Activated naive CD4-positive, alpha-beta T cell treated with anti-CD3 and anti-CD28 coated beads, Interleukin-2, amount 50 U/mL, for 16 hours (primary cell): ENCODE measurements at regions not wholly inside any gene's neighbourhood (a gene's known extent, or its start where the extent isn't known, plus 50 kb on each side); places are given as distances from the start of the nearest gene placed in this dataset.
"Not testable (repeated sequence)": the region's sequence is repeated elsewhere in the genome, so short reads cannot be mapped to it uniquely, and the experiment has no call there.

Experiments used
- DNase-seq: peaks from one replicate; pipeline ENCODE4 v3.0.0-alpha.2; 2020

GRCh38 chr18:57951999-57952774 lies 91.8 kb upstream of the NEDD4L start:
- DNase-seq = no peak

DNA sequence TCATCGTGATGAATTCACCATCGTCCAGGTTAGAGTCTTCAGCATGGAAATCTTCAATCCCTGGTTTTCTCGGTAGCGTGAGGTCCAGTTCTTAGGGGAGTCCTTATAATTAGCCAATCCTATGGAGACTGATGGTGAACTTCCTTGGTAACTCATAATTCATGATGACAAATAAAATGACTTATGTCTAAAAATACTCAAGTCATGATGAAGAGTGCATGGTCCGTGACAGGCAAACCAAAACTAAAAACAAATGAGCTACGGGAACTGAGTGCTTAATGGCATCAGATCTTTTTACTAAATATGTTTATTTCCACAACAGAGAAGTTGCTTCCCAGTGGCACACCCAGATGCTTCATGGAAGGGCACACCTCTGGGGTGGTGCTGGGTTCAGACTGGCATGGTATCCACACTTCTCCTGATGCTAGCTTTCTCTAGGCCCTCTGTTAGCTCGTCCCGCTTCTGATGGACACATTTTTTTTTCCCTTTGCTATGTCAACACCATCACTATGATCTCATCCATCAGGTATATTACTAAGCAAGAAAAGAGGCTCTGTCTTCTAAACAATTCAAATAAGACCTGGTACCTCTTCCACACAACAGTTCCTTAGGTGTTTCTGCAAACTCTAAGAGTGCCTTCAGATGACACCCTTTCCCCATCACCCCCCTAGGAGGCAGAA lies 92.8 kb upstream of the NEDD4L start:
- no peak for DNase-seq

DNA sequence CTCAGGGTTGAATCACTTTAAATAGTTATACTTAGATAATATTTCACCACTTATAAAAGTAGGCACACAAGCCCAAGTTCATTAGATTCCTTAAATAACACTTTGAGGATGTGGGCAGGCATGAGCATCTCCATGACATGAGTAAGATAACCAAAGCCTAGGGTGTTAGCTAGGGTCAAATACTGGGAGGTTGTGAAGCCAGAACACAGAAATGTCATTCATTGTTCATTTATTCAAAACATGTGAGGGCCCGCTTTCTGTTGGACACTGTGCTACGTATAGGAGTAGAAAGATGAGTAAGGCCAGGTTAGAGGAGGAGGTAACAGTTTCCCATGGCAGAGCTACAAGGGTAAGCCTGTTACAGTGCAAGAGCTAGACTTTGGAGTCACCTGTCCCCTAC lies 93.5 kb upstream of the NEDD4L start:
- DNase-seq = no peak

DNA sequence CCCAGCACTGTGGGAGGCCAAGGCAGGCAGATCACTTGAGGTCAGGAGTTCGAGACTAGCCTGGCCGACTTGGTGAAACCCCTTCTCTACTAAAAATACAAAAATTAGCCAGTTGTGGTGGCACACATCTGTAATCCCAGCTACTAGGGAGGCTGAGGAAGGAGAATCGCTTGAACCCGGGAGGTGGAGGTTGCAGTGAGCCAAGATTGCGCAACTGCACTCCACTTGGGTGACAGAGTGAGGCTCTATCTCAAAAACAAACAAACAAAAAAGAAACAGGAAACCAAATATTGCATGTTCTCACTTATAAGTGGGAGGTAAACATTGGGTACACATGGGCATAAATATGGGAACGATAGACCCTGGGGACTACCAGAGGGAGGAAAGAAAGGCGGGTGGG lies 94.7 kb upstream of the NEDD4L start:
- DNase-seq = not testable (repeated sequence)

DNA sequence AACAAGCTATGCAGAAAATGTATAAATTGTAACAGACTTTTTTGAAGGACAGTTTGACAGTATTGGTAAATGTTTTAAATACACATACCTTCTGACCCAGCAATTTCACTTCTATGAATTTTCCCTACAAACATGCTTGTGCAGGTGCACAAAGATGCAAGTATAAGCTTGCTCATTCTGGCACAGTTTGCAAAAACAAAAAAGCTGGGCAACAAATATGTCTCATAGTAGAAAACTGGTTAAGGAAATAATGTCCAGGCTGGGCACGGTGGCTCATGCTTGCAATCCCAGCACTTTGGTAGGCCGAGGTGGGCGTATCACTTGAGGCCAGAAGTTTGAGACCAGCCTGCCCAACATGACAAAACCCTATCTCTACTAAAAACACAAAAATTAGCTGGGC lies 96.9 kb upstream of the NEDD4L start:
- DNase-seq = no peak

DNA sequence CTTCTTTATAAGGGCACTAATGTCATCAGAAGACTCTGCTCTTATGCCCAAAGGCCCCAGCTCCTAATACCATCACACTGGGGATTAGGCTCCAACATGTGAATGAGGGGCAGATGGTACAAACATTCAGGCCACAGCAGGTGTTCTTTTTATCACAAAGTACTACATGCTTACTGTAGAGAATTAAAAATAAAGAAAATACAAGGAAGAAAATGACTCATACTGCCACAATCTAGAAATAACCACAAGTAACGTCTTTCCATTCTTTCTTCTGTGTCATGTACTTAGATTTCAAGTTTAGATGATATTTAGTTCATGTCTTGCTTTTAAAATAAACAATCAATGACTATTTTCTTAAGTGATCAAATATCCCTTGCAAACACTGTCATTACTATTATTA lies 100.3 kb upstream of the NEDD4L start:
- no peak for DNase-seq

GRCh38 chr18:57942493-57942892 lies 101.5 kb upstream of the NEDD4L start:
- no peak for DNase-seq

GRCh38 chr18:57941841-57942489 lies 102.1 kb upstream of the NEDD4L start:
- no peak for DNase-seq

DNA sequence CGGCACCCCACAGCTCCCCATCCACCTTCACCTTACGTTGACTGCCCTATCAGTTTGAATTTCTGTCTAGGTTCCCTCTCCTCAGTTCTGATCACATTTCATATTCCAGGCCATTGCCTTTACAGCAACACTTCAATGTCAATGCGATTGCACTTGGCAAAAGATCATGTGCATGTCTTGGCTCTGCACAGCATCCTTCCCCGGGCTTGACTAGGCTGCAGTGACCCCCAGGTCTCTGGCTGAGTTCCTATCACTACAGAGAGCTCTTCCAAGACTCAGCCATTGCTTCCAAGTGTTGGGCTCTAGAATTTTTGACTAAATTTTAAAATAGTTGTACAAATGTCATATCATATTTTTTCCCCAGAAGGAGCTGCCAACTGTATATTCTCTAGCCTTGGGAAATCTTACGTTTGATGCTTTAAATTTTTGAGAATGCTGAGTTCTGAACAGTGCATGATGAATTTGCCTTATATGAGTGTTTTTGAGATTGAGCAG lies 103.8 kb upstream of the NEDD4L start:
- DNase-seq = no peak

GRCh38 chr18:57934375-57934774 lies 109.7 kb upstream of the NEDD4L start:
- DNase-seq = not testable (repeated sequence)

DNA sequence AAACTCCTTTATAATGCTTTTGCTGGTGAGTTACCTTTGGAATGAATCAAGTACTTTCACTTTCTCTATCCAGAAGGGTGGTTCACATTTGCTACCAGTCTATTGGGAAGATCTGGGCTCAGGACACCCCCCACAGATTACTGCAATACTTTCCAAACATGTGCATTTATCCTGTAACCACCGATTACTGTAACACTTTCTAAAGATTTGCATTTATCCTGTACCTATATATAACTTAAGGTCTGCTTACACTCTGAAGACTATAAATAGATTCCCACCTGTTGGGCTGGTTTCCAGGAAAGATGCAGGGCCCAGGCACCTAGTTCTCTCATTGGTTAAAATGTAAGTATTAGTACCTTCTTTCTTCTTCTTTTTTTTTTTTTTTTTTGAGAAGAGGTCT lies 113.0 kb upstream of the NEDD4L start:
- DNase-seq = no peak

- no peak for DNase-seq
Measured at GRCh38 chr18:57930476-57930875, 113.5 kb upstream of the NEDD4L start.

DNA sequence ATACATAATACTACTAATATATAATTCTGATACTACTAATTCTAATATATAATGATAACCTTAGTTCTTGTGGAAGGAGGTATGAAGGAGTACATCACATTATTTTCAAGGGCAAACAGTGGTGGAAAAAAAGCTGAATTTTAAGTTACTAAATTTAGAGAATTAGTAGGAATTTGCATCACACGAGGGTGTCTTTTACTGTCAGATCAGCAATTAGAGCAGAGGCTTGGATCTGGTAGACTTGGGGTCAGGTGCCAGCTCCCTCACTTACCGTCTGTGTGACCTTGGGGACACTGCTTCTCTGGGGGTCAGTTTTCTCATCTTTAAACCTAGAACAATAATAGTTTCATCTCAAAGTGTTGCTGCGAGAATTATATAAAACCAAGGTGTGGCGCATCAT lies 114.1 kb upstream of the NEDD4L start:
- no peak for DNase-seq

DNA sequence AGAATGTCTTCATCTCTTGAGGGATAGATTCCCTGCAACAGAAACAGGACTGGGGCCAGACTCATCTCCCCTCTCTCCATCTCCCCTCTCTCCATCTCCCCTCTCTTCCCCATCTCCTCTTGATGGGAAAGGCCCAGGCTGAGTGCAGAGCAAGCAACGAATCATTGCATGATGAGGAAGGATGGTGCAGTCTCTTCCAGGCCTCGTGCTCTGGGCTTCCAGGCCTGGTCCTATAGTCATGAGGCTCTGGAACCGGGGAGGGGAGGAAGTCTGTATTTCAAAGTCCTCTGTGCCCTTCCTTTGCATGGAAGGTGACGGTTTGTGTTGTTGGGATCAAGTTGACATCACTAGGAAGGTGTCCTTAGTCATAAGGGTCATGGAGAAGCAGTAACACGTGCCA lies 115.6 kb upstream of the NEDD4L start:
- DNase-seq = no peak

- no peak for DNase-seq
Measured at GRCh38 chr18:57927511-57927910, 116.5 kb upstream of the NEDD4L start.

DNA sequence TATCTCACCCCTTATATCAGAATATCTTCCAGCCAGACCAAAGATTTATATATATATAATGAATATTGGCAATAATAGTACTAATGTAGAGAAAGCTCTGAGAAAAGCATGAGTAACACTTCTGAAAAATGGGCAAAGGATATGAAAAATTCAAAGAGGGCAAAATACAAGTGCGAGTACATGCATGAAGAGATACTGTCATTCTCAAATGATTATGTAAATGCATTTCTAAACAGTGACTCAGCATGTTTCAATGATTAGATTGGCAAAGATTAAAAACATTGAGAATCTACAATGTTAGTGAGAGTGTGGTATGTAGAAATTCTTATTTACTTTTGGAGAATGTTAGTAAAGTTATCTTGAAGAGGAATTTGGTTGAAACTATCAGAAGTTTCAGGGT lies 118.3 kb upstream of the NEDD4L start:
- DNase-seq = no peak

DNA sequence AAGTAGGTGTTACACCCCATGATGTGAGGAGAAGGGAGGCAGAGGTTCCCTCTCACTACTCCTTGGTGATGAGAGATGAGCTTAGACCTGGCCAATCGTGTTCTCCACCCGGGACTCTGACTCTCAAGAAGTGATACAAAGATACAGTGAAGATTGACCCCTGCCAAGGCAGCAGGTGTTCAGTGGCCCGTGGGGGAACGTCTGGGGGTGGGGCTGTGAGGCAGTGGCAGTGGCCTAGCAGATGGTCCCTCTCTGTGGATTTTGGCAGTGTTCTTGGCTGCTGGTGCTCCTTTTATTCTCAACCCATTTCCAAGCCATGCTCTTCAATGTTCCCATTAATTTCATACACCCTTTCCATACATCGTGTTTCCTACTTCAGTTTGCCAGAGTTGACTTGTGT lies 120.4 kb upstream of the NEDD4L start:
- no peak for DNase-seq

DNA sequence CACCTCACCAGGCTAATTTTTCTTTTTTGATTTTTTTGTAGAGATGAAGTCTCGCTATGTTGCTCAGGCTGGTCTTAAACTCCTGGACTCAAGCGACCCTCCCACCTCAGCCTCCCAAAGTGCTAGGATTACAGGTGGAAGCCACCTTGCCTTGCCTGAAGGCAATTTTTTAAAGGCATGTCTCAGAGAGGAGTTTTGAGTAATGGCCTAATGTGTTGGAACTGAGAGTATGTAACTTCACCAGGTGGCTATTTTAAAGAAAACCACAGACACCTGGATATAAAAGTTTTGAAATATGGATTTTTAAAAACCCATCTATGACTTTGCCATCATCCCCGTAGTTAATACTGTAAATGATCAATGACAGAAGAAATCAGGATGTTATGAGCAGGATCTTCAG lies 119.8 kb upstream of the ATP8B1 start:
- no peak for DNase-seq

GRCh38 chr18:57921708-57922107 lies 118.6 kb upstream of the ATP8B1 start:
- DNase-seq = no peak

- no peak for DNase-seq
Measured at GRCh38 chr18:57920036-57920435, 116.9 kb upstream of the ATP8B1 start.

DNA sequence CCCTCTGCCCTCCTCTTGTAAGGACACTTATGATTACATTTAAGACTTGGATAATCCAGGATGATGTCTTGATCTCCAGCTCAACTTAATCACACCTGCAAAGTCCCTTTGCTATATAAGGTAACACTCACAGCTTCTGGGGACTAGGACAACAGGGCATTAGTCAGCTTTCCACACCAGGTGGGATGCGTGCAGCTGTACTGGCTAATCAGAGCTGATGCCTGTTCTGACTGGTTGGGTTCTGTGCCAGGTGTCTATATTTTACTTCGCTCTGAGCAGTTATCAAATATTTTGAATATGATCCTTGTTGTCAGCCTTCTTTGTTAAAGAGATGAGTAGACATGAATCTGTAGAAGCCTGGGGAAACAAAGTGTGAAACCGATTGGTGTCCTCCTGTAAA lies 115.5 kb upstream of the ATP8B1 start:
- DNase-seq = no peak

GRCh38 chr18:57916684-57917083 lies 113.6 kb upstream of the ATP8B1 start:
- DNase-seq = no peak

- DNase-seq = no peak
Measured at GRCh38 chr18:57915865-57916582, 112.9 kb upstream of the ATP8B1 start.
